ENCODE measurements at regions not wholly inside any gene's neighbourhood (a gene's known extent, or its start where the extent isn't known, plus 50 kb on each side); places are given as distances from the start of the nearest gene placed in this dataset.

DNA sequence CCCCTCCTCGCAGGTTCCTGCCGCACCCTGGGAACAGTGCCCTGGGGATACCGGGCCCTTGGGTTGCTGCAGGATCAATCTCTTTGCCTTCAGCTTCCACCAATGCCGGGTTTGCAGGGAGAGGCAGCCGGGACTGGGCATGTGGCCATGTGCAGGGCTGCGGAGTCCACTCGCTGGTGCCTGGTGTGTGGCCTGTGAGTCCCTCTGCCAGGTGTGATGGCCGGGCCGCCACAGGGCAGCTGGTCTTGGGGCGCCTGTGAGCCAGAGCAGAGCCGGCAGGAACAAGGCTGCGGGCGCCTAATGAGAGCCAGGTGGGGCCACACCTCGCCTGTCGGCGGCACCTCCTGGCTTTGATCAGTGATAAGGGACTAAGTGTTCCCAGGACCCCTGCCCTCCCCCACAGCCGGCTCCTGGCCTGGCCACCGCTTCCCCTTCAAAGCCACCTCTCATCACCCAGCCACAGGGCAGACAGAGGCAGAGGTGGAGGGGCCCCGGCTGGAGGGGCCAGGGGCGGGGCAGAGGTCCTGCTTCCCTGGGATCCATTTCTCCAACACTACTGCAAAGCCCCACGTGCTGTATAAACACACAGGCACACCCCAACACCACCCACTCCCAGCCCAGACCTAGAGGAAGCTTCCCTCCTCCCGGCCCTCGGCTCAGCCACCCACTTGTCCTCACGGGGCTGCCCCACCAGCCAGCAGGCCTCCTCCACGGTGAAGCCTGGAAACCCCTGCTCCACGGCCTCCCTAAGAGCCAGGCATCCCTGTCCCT lies 132.7 kb downstream of the CPZ start:
- H4K20me1 ChIP-seq (ENCODE audit: control insufficient read depth, insufficient read depth), result no peaks in the 10 kb centered on the region
- intact Hi-C loops (cut with micrococcal nuclease; ENCODE audit: unreplicated experiment), result no loop called here
- in situ Hi-C loops (cut with MboI), result no loop called here
- POLR2A ChIA-PET, result no interaction called here
- no peak overlapping the region for H2AFZ ChIP-seq (ENCODE audit: control insufficient read depth, low read depth, low read length)
- no peaks in the 10 kb centered on the region for H3K27me3 ChIP-seq (replicated peaks in 1 of 2; ENCODE audit: control insufficient read depth in 2 of 2, insufficient read depth in 2 of 2, low read length in 1 of 2)
- FAIRE-seq (no peak), DNase-seq (ENCODE audit: low read depth, low spot score) (no peak), ATAC-seq (no peak)
- SMC1A ChIA-PET (ENCODE audit: uncharacterized antibody, unreplicated experiment), result no interaction called here
- 31% methylated on average over 26 of the region's 26 CpGs for WGBS (ENCODE audit: insufficient coverage, insufficient replicate concordance, low lambda C conversion rate, missing lambda C conversion rate)
- no peaks in the 10 kb centered on the region for H3K4me1 ChIP-seq (ENCODE audit: control insufficient read depth, insufficient read depth, low read length)
- TF ChIP-seq FOXK2 (IDR thresholded peaks at IDR 0.05) (no peak), MTA2 (IDR thresholded peaks at IDR 0.05; ENCODE audit: low read depth) (no peak), PML (IDR thresholded peaks at IDR 0.05; ENCODE audit: low read length) (no peak), IKZF2 (IDR thresholded peaks at IDR 0.05) (no peak), HDGF (IDR thresholded peaks at IDR 0.05) (no peak), GATAD2B (conservative IDR thresholded peaks at IDR 0.05; ENCODE audit: low read depth) (no peak), TCF12 (IDR thresholded peaks at IDR 0.05; ENCODE audit: low read depth, low read length) (no peak), LARP7 (IDR thresholded peaks at IDR 0.05) (no peak), SREBF1 (IDR thresholded peaks at IDR 0.05; ENCODE audit: low read length) (no peak), SREBF2 (IDR thresholded peaks at IDR 0.05; ENCODE audit: low read length) (no peak), SUPT20H (IDR thresholded peaks at IDR 0.05; ENCODE audit: borderline replicate concordance, control insufficient read depth, low read depth, low read length) (no peak), KAT2A (conservative IDR thresholded peaks at IDR 0.05; ENCODE audit: control insufficient read depth, low read depth, low read length) (no peak), GABPA (IDR thresholded peaks at IDR 0.05; ENCODE audit: low read depth) (no peak)
- TF ChIP-seq, protein P1, sequence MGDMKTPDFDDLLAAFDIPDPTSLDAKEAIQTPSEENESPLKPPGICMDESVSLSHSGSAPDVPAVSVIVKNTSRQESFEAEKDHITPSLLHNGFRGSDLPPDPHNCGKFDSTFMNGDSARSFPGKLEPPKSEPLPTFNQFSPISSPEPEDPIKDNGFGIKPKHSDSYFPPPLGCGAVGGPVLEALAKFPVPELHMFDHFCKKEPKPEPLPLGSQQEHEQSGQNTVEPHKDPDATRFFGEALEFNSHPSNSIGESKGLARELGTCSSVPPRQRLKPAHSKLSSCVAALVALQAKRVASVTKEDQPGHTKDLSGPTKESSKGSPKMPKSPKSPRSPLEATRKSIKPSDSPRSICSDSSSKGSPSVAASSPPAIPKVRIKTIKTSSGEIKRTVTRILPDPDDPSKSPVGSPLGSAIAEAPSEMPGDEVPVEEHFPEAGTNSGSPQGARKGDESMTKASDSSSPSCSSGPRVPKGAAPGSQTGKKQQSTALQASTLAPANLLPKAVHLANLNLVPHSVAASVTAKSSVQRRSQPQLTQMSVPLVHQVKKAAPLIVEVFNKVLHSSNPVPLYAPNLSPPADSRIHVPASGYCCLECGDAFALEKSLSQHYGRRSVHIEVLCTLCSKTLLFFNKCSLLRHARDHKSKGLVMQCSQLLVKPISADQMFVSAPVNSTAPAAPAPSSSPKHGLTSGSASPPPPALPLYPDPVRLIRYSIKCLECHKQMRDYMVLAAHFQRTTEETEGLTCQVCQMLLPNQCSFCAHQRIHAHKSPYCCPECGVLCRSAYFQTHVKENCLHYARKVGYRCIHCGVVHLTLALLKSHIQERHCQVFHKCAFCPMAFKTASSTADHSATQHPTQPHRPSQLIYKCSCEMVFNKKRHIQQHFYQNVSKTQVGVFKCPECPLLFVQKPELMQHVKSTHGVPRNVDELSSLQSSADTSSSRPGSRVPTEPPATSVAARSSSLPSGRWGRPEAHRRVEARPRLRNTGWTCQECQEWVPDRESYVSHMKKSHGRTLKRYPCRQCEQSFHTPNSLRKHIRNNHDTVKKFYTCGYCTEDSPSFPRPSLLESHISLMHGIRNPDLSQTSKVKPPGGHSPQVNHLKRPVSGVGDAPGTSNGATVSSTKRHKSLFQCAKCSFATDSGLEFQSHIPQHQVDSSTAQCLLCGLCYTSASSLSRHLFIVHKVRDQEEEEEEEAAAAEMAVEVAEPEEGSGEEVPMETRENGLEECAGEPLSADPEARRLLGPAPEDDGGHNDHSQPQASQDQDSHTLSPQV (IDR thresholded peaks at IDR 0.05), result no peak
- TF ChIP-seq, protein P2, sequence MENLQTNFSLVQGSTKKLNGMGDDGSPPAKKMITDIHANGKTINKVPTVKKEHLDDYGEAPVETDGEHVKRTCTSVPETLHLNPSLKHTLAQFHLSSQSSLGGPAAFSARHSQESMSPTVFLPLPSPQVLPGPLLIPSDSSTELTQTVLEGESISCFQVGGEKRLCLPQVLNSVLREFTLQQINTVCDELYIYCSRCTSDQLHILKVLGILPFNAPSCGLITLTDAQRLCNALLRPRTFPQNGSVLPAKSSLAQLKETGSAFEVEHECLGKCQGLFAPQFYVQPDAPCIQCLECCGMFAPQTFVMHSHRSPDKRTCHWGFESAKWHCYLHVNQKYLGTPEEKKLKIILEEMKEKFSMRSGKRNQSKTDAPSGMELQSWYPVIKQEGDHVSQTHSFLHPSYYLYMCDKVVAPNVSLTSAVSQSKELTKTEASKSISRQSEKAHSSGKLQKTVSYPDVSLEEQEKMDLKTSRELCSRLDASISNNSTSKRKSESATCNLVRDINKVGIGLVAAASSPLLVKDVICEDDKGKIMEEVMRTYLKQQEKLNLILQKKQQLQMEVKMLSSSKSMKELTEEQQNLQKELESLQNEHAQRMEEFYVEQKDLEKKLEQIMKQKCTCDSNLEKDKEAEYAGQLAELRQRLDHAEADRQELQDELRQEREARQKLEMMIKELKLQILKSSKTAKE (IDR thresholded peaks at IDR 0.05; ENCODE audit: low read depth, poor library complexity, severe bottlenecking), result no peak
- H3K9me3 ChIP-seq (replicated peaks; ENCODE audit: control insufficient read depth, insufficient read depth, low read length), result no peaks in the 10 kb centered on the region; the same call in 2 of the 3 replicates
- no TSS peak for BruUV-seq (replicated peaks)
- H3K36me3 ChIP-seq (ENCODE audit: control insufficient read depth in 2 of 2, insufficient read depth in 2 of 2, low read length in 1 of 2), result no peaks in the 10 kb centered on the region
- no peak overlapping the region for H3K27ac ChIP-seq (ENCODE audit: control insufficient read depth, insufficient read depth)
- CTCF ChIA-PET, result no interaction called here
- no peaks in the 10 kb centered on the region for H3K79me2 ChIP-seq (ENCODE audit: control insufficient read depth, insufficient read depth, low read length)
- no peak overlapping the region for H3K4me3 ChIP-seq
- no peak overlapping the region for H3K4me2 ChIP-seq (ENCODE audit: control insufficient read depth, insufficient read depth)
- H3K9ac ChIP-seq (ENCODE audit: control insufficient read depth, insufficient read depth, low read length), result no peak overlapping the region
- RAD21 ChIA-PET (ENCODE audit: unreplicated experiment), result no interaction called here
